GM23338 (cell line): ENCODE measurements at regions not wholly inside any gene's neighbourhood (a gene's known extent, or its start where the extent isn't known, plus 50 kb on each side); places are given as distances from the start of the nearest gene placed in this dataset.

Experiments used
- ATAC-seq: fragments of 200-7000 bp; cut with Tn5 transposase; 3 replicates; pipeline ENCODE4 v1.9.1; 2020
- DNase-seq: peaks from one replicate; pipeline ENCODE4 v3.0.0-alpha.2; 2015; ENCODE audit warnings: low spot score
- H2AFZ ChIP-seq: fragments of 200-600 bp; sonication (generic); 2 replicates; pipeline ENCODE4 v1.8.0; 2016; ENCODE audit warnings: antibody characterized with exemption, mild to moderate bottlenecking, moderate library complexity
- H3F3A ChIP-seq: fragments of 200-600 bp; sonication (generic); replicated peaks from 2 replicates; pipeline ENCODE4 v1.8.0; 2017; ENCODE audit warnings: antibody characterized with exemption, mixed run types, low read depth
- H3K27ac ChIP-seq: fragments of 200-600 bp; sonication (generic); 2 replicates; pipeline ENCODE4 v1.6.1; 2016; ENCODE audit warnings: low read depth
- H3K27me3 ChIP-seq: fragments of 200-600 bp; sonication (generic); 2 replicates; pipeline ENCODE4 v1.8.0; 2016; ENCODE audit warnings: mild to moderate bottlenecking, mixed run types, moderate library complexity; ENCODE audit not compliant: insufficient read depth
- H3K36me3 ChIP-seq: fragments of 200-600 bp; sonication (generic); 2 replicates; pipeline ENCODE4 v1.8.0; 2016; ENCODE audit warnings: mild to moderate bottlenecking; ENCODE audit not compliant: insufficient read depth
- H3K4me1 ChIP-seq: fragments of 200-600 bp; sonication (generic); 2 replicates; pipeline ENCODE4 v1.8.0; 2016; ENCODE audit warnings: mild to moderate bottlenecking, moderate library complexity; ENCODE audit not compliant: insufficient read depth
- H3K4me2 ChIP-seq: fragments of 200-600 bp; sonication (generic); 2 replicates; pipeline ENCODE4 v1.7.1; 2017; ENCODE audit warnings: mixed run types
- H3K4me3 ChIP-seq: fragments of 200-600 bp; sonication (generic); 2 replicates; pipeline ENCODE4 v1.6.1; 2016; ENCODE audit warnings: mixed run types
- H3K79me2 ChIP-seq: fragments of 200-600 bp; sonication (generic); replicated peaks from 2 replicates; pipeline ENCODE4 v1.8.0; 2017; ENCODE audit warnings: mild to moderate bottlenecking; ENCODE audit not compliant: insufficient read depth
- H3K9me2 ChIP-seq: fragments of 200-600 bp; sonication (generic); 2 replicates; pipeline ENCODE4 v1.8.0; 2017; ENCODE audit not compliant: insufficient read depth
- H4K20me1 ChIP-seq: fragments of 200-600 bp; sonication (generic); replicated peaks from 2 replicates; pipeline ENCODE4 v1.8.0; 2017; ENCODE audit warnings: mild to moderate bottlenecking; ENCODE audit not compliant: insufficient read depth
- H3K27ac Mint-ChIP-seq: 2 replicates; pipeline ENCODE4 v1.8.0; 2020; ENCODE audit warnings: inconsistent platforms, mild to moderate bottlenecking, moderate library complexity, mixed read lengths
- H3K27me3 Mint-ChIP-seq: 3 replicates; pipeline ENCODE4 v1.8.0; 2022; ENCODE audit warnings: low read depth, mild to moderate bottlenecking, moderate library complexity, mixed read lengths, inconsistent platforms; ENCODE audit not compliant: insufficient read depth, poor library complexity
- H3K36me3 Mint-ChIP-seq: 3 replicates; pipeline ENCODE4 v1.8.0; 2021; ENCODE audit warnings: low read depth, mild to moderate bottlenecking, inconsistent platforms, moderate library complexity, mixed read lengths
- H3K4me1 Mint-ChIP-seq: 3 replicates; pipeline ENCODE4 v1.8.0; 2020; ENCODE audit warnings: mild to moderate bottlenecking, inconsistent platforms, mixed read lengths
- H3K4me3 Mint-ChIP-seq: 3 replicates; pipeline ENCODE4 v1.8.0; 2021; ENCODE audit warnings: moderate library complexity, mild to moderate bottlenecking, inconsistent platforms, mixed read lengths
- H3K9me3 Mint-ChIP-seq: 3 replicates; pipeline ENCODE4 v1.8.0; 2020; ENCODE audit warnings: moderate library complexity, mild to moderate bottlenecking, inconsistent platforms, mixed read lengths
- CTCF ChIP-seq, 2 experiments: fragments of 200-600 bp in 1 of 2; sonication (generic) in 1 of 2; conservative IDR thresholded peaks; 2 replicates each; pipeline versions ENCODE4 v1.5.1 to v1.6.1; 2016 to 2017; ENCODE audit warnings: antibody characterized with exemption in 2 of 2, low read depth in 2 of 2, mild to moderate bottlenecking in 2 of 2, moderate library complexity in 1 of 2
- EZH2phosphoT487 ChIP-seq: fragments of 200-600 bp; sonication (generic); IDR thresholded peaks from one replicate; pipeline ENCODE4 v1.8.1; 2018; ENCODE audit warnings: antibody characterized with exemption; ENCODE audit not compliant: unreplicated experiment
- POLR2AphosphoS5 ChIP-seq: IDR thresholded peaks from 2 replicates; pipeline ENCODE4 v1.6.1; 2016; ENCODE audit warnings: antibody characterized with exemption, low read depth
- STAT1 ChIP-seq: IDR thresholded peaks from one replicate; pipeline ENCODE4 v1.6.1; 2016; ENCODE audit warnings: antibody characterized with exemption; ENCODE audit not compliant: unreplicated experiment
- ZNF331 ChIP-seq: fragments of 250-450 bp; sonication (Bioruptor Pico); IDR thresholded peaks from 2 replicates; pipeline ENCODE4 v1.5.0; 2020; ENCODE audit warnings: low read depth, mild to moderate bottlenecking, moderate library complexity
- TF ChIP-seq, protein P1 (sequence below): IDR thresholded peaks from one replicate; pipeline ENCODE4 v1.6.1; 2018; ENCODE audit warnings: antibody characterized with exemption; ENCODE audit not compliant: unreplicated experiment
- TF ChIP-seq, protein P2 (sequence below): fragments of 250-450 bp; sonication (Bioruptor Pico); IDR thresholded peaks from 2 replicates; pipeline ENCODE4 v1.5.0; 2020; ENCODE audit warnings: mild to moderate bottlenecking, moderate library complexity
- TF ChIP-seq, protein P3 (sequence below): IDR thresholded peaks from 2 replicates; pipeline ENCODE4 v1.6.1; 2016; ENCODE audit warnings: antibody characterized with exemption

- TF ChIP-seq, protein P1, sequence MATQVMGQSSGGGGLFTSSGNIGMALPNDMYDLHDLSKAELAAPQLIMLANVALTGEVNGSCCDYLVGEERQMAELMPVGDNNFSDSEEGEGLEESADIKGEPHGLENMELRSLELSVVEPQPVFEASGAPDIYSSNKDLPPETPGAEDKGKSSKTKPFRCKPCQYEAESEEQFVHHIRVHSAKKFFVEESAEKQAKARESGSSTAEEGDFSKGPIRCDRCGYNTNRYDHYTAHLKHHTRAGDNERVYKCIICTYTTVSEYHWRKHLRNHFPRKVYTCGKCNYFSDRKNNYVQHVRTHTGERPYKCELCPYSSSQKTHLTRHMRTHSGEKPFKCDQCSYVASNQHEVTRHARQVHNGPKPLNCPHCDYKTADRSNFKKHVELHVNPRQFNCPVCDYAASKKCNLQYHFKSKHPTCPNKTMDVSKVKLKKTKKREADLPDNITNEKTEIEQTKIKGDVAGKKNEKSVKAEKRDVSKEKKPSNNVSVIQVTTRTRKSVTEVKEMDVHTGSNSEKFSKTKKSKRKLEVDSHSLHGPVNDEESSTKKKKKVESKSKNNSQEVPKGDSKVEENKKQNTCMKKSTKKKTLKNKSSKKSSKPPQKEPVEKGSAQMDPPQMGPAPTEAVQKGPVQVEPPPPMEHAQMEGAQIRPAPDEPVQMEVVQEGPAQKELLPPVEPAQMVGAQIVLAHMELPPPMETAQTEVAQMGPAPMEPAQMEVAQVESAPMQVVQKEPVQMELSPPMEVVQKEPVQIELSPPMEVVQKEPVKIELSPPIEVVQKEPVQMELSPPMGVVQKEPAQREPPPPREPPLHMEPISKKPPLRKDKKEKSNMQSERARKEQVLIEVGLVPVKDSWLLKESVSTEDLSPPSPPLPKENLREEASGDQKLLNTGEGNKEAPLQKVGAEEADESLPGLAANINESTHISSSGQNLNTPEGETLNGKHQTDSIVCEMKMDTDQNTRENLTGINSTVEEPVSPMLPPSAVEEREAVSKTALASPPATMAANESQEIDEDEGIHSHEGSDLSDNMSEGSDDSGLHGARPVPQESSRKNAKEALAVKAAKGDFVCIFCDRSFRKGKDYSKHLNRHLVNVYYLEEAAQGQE, result no peak
- TF ChIP-seq ZNF331 (CRISPR knock-in tag), result no peak
- no peak for TF ChIP-seq STAT1
Observed at GRCh38 chr14:26216786-26217185, 381.0 kb downstream of the NOVA1 start (continued).

- no peak overlapping the region for H3K4me3 Mint-ChIP-seq
- H3K36me3 ChIP-seq, result no peaks in the 10 kb centered on the region
- no peak overlapping the region for H2AFZ ChIP-seq
- no peak for DNase-seq
- H3K27ac ChIP-seq, result no peak overlapping the region
- H3K27me3 ChIP-seq, result 0 out of 2 replicates have a peak, but pooled peaks cover 2% of the 10 kb centered on the region
- no peaks in the 10 kb centered on the region for H3K36me3 Mint-ChIP-seq
- no peak overlapping the region for H3K4me2 ChIP-seq
- H3K9me3 Mint-ChIP-seq, result no peaks in the 10 kb centered on the region
- no peaks in the 10 kb centered on the region for H3K79me2 ChIP-seq
- no peaks in the 10 kb centered on the region for H3F3A ChIP-seq
- no peaks in the 10 kb centered on the region for H3K27me3 Mint-ChIP-seq
- H4K20me1 ChIP-seq, result no peaks in the 10 kb centered on the region
- no peaks in the 10 kb centered on the region for H3K4me1 ChIP-seq
- no peaks in the 10 kb centered on the region for H3K9me2 ChIP-seq
- H3K27ac Mint-ChIP-seq, result no peak overlapping the region
- H3K4me1 Mint-ChIP-seq, result peaks cover 6% of the 10 kb centered on the region; the same call in 2 of the 3 replicates
- ATAC-seq, result no peak
- no peak overlapping the region for H3K4me3 ChIP-seq
- no peak for TF ChIP-seq ZNF331 (CRISPR knock-in tag)
- TF ChIP-seq POLR2AphosphoS5, result no peak
- TF ChIP-seq, protein P2, sequence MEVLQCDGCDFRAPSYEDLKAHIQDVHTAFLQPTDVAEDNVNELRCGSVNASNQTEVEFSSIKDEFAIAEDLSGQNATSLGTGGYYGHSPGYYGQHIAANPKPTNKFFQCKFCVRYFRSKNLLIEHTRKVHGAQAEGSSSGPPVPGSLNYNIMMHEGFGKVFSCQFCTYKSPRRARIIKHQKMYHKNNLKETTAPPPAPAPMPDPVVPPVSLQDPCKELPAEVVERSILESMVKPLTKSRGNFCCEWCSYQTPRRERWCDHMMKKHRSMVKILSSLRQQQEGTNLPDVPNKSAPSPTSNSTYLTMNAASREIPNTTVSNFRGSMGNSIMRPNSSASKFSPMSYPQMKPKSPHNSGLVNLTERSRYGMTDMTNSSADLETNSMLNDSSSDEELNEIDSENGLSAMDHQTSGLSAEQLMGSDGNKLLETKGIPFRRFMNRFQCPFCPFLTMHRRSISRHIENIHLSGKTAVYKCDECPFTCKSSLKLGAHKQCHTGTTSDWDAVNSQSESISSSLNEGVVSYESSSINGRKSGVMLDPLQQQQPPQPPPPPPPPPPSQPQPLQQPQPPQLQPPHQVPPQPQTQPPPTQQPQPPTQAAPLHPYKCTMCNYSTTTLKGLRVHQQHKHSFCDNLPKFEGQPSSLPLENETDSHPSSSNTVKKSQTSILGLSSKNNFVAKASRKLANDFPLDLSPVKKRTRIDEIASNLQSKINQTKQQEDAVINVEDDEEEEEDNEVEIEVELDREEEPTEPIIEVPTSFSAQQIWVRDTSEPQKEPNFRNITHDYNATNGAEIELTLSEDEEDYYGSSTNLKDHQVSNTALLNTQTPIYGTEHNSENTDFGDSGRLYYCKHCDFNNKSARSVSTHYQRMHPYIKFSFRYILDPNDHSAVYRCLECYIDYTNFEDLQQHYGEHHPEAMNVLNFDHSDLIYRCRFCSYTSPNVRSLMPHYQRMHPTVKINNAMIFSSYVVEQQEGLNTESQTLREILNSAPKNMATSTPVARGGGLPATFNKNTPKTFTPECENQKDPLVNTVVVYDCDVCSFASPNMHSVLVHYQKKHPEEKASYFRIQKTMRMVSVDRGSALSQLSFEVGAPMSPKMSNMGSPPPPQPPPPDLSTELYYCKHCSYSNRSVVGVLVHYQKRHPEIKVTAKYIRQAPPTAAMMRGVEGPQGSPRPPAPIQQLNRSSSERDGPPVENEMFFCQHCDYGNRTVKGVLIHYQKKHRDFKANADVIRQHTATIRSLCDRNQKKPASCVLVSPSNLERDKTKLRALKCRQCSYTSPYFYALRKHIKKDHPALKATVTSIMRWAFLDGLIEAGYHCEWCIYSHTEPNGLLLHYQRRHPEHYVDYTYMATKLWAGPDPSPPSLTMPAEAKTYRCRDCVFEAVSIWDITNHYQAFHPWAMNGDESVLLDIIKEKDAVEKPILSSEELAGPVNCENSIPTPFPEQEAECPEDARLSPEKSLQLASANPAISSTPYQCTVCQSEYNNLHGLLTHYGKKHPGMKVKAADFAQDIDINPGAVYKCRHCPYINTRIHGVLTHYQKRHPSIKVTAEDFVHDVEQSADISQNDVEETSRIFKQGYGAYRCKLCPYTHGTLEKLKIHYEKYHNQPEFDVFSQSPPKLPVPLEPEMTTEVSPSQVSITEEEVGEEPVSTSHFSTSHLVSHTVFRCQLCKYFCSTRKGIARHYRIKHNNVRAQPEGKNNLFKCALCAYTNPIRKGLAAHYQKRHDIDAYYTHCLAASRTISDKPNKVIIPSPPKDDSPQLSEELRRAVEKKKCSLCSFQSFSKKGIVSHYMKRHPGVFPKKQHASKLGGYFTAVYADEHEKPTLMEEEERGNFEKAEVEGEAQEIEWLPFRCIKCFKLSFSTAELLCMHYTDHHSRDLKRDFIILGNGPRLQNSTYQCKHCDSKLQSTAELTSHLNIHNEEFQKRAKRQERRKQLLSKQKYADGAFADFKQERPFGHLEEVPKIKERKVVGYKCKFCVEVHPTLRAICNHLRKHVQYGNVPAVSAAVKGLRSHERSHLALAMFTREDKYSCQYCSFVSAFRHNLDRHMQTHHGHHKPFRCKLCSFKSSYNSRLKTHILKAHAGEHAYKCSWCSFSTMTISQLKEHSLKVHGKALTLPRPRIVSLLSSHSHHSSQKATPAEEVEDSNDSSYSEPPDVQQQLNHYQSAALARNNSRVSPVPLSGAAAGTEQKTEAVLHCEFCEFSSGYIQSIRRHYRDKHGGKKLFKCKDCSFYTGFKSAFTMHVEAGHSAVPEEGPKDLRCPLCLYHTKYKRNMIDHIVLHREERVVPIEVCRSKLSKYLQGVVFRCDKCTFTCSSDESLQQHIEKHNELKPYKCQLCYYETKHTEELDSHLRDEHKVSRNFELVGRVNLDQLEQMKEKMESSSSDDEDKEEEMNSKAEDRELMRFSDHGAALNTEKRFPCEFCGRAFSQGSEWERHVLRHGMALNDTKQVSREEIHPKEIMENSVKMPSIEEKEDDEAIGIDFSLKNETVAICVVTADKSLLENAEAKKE (CRISPR knock-in tag), result no peak
- TF ChIP-seq, protein P3, sequence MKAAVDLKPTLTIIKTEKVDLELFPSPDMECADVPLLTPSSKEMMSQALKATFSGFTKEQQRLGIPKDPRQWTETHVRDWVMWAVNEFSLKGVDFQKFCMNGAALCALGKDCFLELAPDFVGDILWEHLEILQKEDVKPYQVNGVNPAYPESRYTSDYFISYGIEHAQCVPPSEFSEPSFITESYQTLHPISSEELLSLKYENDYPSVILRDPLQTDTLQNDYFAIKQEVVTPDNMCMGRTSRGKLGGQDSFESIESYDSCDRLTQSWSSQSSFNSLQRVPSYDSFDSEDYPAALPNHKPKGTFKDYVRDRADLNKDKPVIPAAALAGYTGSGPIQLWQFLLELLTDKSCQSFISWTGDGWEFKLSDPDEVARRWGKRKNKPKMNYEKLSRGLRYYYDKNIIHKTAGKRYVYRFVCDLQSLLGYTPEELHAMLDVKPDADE, result no peak
- no peak for TF ChIP-seq CTCF (conservative IDR thresholded peaks at IDR 0.05; ENCODE audit: low read depth in 2 of 2)
- no peak for TF ChIP-seq EZH2phosphoT487
Observed at GRCh38 chr14:26213846-26214575, 383.8 kb downstream of the NOVA1 start.
